Right atrium auricular region (tissue), 2 donors: ENCODE measurements at regions not wholly inside any gene's neighbourhood (a gene's known extent, or its start where the extent isn't known, plus 50 kb on each side); places are given as distances from the start of the nearest gene placed in this dataset.
"Not testable (repeated sequence)": the region's sequence is repeated elsewhere in the genome, so short reads cannot be mapped to it uniquely, and the experiment has no call there.

Source experiments
- DNase-seq: peaks from one replicate; pipeline ENCODE4 v3.0.0-alpha.2; 2019; ENCODE audit warnings: low spot score
- H3K27ac ChIP-seq, 2 donors: fragments of 200-600 bp; sonication (generic); 1 replicate in 1 of 2; 2 replicates in 1 of 2; pipeline ENCODE4 v1.5.1; 2016 to 2019
- H3K27me3 ChIP-seq, 2 donors: fragments of 200-600 bp; sonication (generic); one replicate each; pipeline versions ENCODE4 v1.5.1 to v1.6.0; 2017 to 2019
- H3K36me3 ChIP-seq: fragments of 200-600 bp; sonication (generic); one replicate; pipeline ENCODE4 v1.5.1; 2016
- H3K4me1 ChIP-seq, 2 donors: fragments of 200-600 bp; sonication (generic); one replicate each; pipeline versions ENCODE4 v1.5.1 to v1.6.0; 2017 to 2019
- H3K4me3 ChIP-seq, 2 donors: fragments of 200-600 bp; sonication (generic); 1 replicate in 1 of 2; 2 replicates in 1 of 2; pipeline ENCODE4 v1.5.1; 2017 to 2019; ENCODE audit warnings: mild to moderate bottlenecking in 1 of 2, moderate library complexity in 1 of 2
- H3K9me3 ChIP-seq, 2 donors: fragments of 200-600 bp; sonication (generic); one replicate each; pipeline ENCODE4 v1.5.1; 2019
- TF ChIP-seq, protein P1 (sequence below), 2 donors: fragments of 200-600 bp; sonication (generic); IDR thresholded peaks; one replicate each; pipeline ENCODE4 v1.5.1; 2019; ENCODE audit warnings: antibody characterized with exemption in 2 of 2

DNA sequence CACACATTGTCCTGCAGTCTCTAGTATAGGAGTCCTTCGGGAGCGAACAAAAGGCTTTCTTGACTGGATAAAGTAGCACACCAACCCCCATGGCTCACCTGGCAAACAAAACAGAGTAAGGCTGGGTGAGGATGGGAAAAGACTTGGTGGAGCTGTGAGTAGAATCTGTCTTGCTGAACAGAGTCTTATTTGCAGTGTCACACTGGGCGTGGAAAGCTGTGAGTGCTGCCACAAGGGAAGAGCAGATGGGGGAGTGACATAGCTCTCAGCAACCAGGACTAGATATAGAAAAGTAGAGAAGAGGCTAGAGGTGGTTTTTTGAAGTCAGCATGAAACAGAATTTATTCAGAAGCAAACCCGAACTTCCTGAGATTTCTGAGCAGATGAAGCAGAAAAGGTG, 137.2 kb upstream of the ESX1 start:
- no peak overlapping the region for H3K27ac ChIP-seq
- no peak overlapping the region for H3K4me3 ChIP-seq
- no peak for DNase-seq
- no peaks in the 10 kb centered on the region for H3K27me3 ChIP-seq
- no peaks in the 10 kb centered on the region for H3K36me3 ChIP-seq
- H3K4me1 ChIP-seq: no peaks in the 10 kb centered on the region
- H3K9me3 ChIP-seq: no peaks in the 10 kb centered on the region
- TF ChIP-seq, protein P1, sequence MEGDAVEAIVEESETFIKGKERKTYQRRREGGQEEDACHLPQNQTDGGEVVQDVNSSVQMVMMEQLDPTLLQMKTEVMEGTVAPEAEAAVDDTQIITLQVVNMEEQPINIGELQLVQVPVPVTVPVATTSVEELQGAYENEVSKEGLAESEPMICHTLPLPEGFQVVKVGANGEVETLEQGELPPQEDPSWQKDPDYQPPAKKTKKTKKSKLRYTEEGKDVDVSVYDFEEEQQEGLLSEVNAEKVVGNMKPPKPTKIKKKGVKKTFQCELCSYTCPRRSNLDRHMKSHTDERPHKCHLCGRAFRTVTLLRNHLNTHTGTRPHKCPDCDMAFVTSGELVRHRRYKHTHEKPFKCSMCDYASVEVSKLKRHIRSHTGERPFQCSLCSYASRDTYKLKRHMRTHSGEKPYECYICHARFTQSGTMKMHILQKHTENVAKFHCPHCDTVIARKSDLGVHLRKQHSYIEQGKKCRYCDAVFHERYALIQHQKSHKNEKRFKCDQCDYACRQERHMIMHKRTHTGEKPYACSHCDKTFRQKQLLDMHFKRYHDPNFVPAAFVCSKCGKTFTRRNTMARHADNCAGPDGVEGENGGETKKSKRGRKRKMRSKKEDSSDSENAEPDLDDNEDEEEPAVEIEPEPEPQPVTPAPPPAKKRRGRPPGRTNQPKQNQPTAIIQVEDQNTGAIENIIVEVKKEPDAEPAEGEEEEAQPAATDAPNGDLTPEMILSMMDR (IDR thresholded peaks at IDR 0.05): no peak

DNA sequence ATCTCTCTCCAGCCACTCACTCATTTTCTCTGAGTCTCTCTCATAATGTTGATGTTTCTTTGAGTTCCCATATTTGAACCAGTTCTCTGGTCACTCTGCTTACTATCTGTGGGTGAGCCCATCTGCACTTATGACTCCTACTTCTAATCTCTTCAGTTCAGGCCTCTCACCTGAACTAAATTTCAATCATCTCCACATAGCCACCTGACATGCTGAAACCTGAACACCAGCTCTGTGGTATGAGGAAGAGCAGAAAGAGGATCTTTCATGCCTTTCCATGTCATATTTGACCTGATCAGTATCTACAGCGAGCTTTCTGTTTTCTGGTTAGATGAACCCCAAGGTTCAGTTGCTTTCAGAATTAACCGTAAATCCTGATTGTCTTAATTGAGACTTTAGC, 122.2 kb upstream of the ESX1 start:
- no peaks in the 10 kb centered on the region for H3K4me1 ChIP-seq
- no peaks in the 10 kb centered on the region for H3K36me3 ChIP-seq
- H3K4me3 ChIP-seq: no peak overlapping the region
- TF ChIP-seq, protein P1 (IDR thresholded peaks at IDR 0.05): no peak
- no peak for DNase-seq
- H3K27me3 ChIP-seq: no peaks in the 10 kb centered on the region
- no peak overlapping the region for H3K27ac ChIP-seq
- H3K9me3 ChIP-seq: no peaks in the 10 kb centered on the region

DNA sequence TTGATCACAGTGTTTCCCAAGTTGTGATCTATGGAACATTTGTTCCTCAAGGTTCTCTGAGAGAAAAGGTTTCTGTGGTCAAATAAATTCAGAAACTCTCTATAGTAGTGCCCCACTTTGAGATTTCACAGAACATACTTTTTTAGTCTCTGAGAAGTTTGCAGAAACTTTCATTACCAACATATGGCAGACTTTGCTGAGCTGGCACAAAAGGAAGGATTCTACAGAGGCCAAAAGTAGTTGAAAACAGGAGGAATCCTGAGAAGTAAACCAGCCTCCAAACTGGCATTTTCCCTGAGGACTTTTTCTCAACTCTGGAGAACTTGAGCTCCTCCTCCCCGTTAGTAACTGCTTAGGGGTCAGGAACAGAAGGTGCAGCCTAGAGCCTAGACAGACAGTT, 117.8 kb upstream of the ESX1 start:
- DNase-seq: no peak
- Histone ChIP-seq H3K9me3 (no peaks in the 10 kb centered on the region), H3K27ac (no peak overlapping the region), H3K4me3 (no peak overlapping the region), H3K27me3 (no peaks in the 10 kb centered on the region), H3K36me3 (no peaks in the 10 kb centered on the region), H3K4me1 (no peaks in the 10 kb centered on the region)
- TF ChIP-seq, protein P1 (IDR thresholded peaks at IDR 0.05): no peak

DNA sequence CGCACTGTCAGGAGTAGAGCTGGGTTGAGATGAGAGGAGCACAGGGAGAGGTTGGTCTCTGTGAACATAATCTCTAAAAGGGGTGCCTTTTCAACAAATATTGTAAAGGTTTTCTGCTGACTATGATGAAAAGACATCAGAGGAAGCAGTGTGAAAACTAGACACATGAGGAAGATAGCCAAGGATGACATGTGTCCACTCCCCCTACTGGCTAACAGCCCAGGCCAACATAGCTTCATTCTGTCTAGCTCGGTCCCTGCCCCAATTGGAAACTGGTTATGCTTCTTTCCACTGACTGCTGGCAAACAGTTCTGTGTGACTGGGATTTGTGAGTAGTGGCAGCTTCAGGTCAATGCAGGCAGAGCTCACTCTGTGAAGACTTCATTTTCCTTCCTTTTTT, 115.4 kb upstream of the ESX1 start:
- Histone ChIP-seq H3K27ac (no peak overlapping the region), H3K4me3 (no peak overlapping the region), H3K27me3 (no peaks in the 10 kb centered on the region), H3K36me3 (no peaks in the 10 kb centered on the region), H3K4me1 (no peaks in the 10 kb centered on the region), H3K9me3 (no peaks in the 10 kb centered on the region)
- TF ChIP-seq, protein P1 (IDR thresholded peaks at IDR 0.05): peak in 1 of 2 donors; percentile 13
- no peak for DNase-seq

DNA sequence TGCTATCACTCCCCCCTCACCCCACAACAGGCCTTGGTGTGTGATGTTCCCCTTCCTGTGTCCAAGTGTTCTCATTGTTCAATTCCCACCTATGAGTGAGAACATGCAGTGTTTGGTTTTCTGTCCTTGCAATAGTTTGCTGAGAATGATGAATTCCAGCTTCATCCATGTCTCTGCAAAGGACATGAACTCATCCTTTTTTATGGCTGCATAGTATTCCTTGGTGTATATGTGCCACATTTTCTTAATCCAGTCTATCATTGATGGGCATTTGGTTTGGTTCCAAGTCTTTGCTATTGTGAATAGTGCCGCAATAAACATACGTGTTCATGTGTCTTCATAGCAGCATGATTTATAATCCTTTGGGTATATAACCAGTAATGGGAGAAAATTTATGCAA, 106.0 kb upstream of the ESX1 start:
- not testable (repeated sequence) for H3K9me3 ChIP-seq, H3K4me1 ChIP-seq, H3K27me3 ChIP-seq, H3K27ac ChIP-seq, H3K4me3 ChIP-seq, DNase-seq, H3K36me3 ChIP-seq

DNA sequence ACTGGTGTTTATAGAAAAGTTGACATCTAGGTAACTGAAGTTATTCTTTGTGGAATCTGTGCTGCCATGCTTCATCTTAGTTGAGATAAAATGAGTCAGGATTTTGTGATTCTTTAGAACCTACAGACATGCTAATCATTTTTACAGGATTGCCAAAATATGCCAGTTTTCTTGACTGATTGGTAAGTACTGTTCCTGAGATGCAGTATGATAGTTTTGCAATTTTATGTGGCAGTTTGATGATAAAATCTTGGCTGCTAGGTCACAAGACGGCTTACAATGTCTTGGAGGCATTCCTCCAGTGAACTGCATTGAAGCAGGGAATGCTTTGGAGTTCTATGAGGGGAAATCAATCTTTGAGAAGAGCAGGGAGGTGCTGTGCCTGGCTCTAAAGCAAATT, 104.4 kb upstream of the ESX1 start:
- Histone ChIP-seq H3K27ac (no peak overlapping the region), H3K27me3 (no peaks in the 10 kb centered on the region), H3K36me3 (no peaks in the 10 kb centered on the region), H3K4me1 (no peaks in the 10 kb centered on the region), H3K4me3 (no peak overlapping the region), H3K9me3 (no peaks in the 10 kb centered on the region)
- no peak for DNase-seq
- TF ChIP-seq, protein P1 (IDR thresholded peaks at IDR 0.05): no peak
